ENCODE measurements at regions not wholly inside any gene's neighbourhood (a gene's known extent, or its start where the extent isn't known, plus 50 kb on each side); places are given as distances from the start of the nearest gene placed in this dataset.
"Not testable (repeated sequence)": the region's sequence is repeated elsewhere in the genome, so short reads cannot be mapped to it uniquely, and the experiment has no call there.

GRCh38 chr3:130569461-130570365 lies 52.7 kb downstream of the COL6A6 start:
- DNase-seq (ENCODE audit: low read depth): no peak

GRCh38 chr3:130572769-130573168 lies 55.8 kb downstream of the COL6A6 start:
- no peak for DNase-seq (ENCODE audit: low read depth)

- DNase-seq (ENCODE audit: low read depth): no peak
Observed at GRCh38 chr3:130576375-130577266, 59.6 kb downstream of the COL6A6 start.

DNA sequence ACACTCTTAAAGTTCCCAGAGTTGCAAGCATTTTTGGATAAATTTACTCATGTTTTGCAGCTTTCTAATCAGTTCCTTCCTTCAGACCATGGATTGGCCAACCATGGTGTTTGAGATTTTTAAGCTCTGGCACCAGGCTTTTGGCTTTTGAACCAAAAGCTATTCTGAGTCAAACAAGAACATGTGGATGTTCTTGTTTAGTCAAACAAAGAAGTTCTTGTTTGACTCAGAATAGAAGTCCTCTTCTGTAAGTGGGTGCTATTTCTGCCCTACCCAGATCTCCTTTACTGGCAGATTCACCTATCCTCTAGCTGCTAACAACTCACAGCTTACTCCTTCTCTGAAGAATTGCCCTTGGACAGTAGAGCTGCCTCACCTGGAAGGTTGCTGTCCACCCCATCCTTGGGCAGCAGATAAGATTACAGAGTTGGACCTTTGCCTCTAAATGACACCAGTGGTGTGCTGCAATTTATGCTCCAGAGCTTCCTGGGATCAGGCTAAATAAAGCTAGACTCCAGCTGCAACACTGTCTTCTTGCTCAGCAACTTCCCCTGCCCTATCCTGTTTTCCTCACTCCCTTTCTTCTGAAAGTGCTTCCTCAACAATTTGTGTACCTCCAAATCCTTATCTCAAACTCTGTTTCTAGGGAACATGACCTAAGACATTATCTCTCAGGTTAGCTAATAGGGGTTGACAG lies 65.6 kb downstream of the COL6A6 start:
- no peak for DNase-seq (ENCODE audit: low read depth)

DNA sequence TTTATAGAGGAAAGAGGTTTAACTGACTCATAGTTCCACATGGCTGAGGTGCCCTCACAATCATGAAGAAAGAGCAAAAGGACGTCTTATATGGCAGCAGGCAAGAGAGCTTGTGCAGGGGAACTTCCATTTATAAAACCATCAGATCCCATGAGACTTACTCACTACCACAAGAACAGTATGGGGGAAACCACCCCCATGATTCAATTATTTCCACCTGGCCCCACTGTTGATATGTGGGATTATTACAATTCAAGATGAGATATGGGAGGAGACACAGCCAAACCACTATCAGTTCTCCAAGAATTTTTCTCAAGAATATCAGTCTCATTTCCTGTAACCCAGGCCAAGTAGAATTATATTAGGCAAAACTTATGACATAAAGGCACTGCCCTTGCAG lies 77.8 kb downstream of the COL6A6 start:
- not testable (repeated sequence) for DNase-seq (ENCODE audit: low read depth)

DNA sequence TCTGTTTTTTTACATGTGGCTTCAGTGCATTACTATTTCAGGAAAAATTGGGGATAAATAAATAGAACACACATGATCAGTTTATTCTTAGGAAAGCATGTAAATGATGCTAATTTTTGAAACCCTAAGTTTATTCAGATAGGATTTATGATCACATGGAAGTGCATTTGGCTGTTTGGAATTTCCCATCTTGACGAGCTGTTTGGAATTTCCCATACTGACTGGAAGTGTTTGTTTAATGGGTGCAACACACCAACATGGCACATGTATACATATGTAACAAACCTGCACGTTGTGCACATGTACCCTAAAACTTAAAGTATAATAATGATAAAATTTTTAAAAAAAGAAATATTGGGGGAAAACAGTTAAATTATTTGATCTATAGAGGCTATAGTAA lies 79.5 kb downstream of the COL6A6 start:
- DNase-seq (ENCODE audit: low read depth): no peak

DNA sequence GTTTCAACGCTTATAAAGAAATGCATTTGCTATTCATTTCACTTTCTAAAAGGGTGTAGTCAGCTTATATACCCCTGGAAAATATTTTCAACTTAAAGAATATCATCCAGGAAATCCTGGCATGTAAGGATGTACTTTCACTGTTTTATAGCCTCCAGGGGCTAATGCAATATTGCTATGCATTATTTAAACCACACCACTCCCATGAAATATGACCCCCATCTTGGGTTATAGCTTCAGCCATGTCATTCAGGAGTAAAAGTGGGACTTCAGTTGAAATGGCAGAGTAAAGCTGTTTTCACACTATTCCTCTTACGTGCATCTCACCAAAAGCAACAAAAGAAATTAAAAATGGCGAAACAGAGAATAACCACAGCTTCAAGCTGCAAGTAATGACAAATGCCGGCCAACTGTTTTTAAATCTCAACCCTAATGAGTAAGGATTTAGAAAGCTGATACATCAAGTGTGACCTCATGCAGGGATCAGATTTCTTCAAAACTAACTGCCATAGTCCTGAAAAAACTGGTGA lies 84.5 kb downstream of the COL6A6 start:
- DNase-seq (ENCODE audit: low read depth): peak; percentile 1

- no peak for DNase-seq (ENCODE audit: low read depth)
Observed at GRCh38 chr3:130604806-130605205, 87.8 kb downstream of the COL6A6 start.

GRCh38 chr3:130606336-130606735 lies 89.4 kb downstream of the COL6A6 start:
- no peak for DNase-seq (ENCODE audit: low read depth)

GRCh38 chr3:130607553-130608154 lies 90.7 kb downstream of the COL6A6 start:
- DNase-seq (ENCODE audit: low read depth): no peak

DNA sequence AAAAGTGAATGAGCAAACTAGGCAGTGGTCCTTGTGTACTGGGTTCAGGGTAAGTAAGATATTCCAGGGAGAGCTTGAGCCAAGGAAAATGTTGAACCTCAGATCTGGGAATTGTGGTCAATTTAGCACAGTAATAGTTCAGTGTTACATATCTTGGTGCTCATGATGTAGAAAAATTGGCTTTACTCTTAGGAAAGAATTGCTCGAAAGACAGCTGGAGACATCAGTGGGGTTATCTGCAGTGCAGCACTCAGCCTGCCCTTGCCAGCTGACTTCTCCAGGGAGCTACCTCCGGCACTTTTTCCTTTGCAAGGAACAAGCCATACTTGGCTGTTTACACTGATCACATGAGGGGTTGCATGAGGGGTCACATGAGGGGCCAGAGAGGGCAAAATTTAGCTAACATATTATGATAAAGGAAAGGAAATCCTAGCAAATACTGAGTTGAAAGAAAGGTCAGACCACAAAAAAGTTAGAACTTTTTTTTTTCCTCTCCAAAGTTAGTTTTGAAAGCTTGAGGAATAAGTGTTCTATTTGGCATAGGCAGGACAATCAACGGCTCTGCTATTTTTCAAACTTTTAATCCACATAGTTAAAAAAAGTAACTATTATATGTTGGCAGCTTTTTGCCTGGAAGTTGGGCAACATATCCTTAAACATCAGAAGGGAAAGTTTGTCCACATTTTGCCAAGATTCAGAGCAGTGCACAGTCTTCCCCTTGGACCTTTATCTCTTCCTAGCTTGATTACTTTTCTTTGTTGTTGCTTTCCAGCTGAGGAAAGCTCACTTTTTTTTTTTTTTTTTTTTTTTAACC lies 92.4 kb downstream of the COL6A6 start:
- DNase-seq (ENCODE audit: low read depth): no peak

DNA sequence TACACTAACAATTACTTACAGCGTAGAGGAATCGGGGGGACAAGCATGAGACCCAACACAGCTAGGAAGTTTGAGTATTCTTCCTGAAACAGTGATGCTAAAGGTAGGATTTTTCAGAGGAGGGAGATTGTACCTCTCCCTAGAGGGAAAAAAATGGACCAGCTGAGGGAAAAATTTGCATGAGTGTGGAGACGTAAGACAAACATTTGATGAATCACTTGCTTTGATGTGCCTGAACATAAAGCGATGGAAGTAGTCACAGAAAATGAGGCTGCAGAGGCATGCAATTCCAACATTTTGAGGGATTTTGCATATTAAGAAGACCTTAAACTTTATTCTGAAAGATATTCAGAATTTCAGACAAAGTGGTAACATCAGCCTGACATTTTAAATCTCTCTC lies 102.2 kb downstream of the COL6A6 start:
- no peak for DNase-seq (ENCODE audit: low read depth)

DNA sequence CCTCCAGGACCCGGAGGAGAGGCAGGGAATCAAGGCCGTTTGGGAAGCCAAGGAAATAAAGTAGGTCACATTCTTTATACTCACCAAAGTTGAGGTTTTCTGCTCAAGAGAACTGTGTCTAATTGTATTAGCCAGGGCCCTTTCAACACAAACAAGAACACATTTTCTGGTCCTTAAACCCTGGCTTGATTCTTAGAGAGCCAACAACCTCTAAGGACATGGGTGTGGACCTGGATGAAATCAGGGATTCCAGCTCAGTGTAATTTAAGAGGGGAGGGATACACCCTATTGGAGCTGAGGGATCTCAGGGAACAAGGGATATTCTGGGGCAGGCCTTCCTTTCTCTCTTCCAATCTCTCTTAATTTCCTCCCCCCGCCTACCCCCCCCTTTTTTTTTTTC lies 104.8 kb downstream of the COL6A6 start:
- DNase-seq (ENCODE audit: low read depth): no peak

DNA sequence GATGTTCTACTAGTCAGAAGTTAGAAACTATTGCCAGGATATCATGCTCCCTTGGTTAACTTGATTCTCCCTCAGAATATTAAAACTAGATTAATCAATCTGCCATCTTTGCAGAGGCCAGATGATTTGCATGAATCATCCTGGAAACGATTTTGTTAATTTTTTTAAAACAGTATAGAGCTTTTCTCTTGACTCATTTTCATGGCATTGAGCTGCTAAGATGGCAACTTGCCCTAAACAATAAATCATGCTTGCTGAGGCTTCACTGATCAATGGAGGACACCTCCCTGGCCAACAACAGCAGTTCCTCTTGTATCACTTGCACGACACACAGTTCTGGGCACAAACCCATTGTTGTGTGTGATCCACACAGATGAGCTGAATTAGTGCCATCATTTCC lies 109.1 kb downstream of the COL6A6 start:
- peak; percentile 31 for DNase-seq (ENCODE audit: low read depth)

- DNase-seq (ENCODE audit: low read depth): no peak
Observed at GRCh38 chr3:130627143-130627855, 110.3 kb downstream of the COL6A6 start.

DNA sequence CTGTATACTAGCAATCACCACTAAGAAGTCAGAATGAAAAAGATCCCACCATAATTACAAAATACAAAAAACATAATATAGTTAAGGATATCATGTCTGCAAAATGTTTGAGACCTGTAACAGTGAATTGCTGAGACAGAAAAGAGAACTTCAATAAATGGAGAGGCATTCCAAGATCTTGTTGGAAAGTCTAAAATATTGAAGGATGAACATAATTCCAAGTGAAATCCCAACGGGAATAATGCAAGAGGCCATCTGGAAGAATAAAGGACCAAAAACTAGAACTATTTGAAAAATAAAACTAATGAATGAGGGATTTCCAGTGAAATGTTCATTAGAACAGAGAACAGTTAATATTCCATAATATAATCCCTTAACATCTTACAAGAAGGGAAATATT lies 110.9 kb downstream of the COL6A6 start:
- no peak for DNase-seq (ENCODE audit: low read depth)

All from ELR (cell line).